GM11168 (cell line): ENCODE measurements at regions not wholly inside any gene's neighbourhood (a gene's known extent, or its start where the extent isn't known, plus 50 kb on each side); places are given as distances from the start of the nearest gene placed in this dataset.

Source experiments
- in situ Hi-C: fragments of 300-500 bp; cut with MboI; formaldehyde crosslinking; loops from one replicate; pipeline ENCODE4 v1.12.0; 2022; ENCODE audit warnings: low sequenced_read_pairs; ENCODE audit not compliant: unreplicated experiment

GRCh38 chr17:6005939-6006338 lies 64.2 kb upstream of the WSCD1 start:
- in situ Hi-C loops: no loop called here

- in situ Hi-C loops: no loop called here
Observed at GRCh38 chr17:6011206-6011605, 59.0 kb upstream of the WSCD1 start.

GRCh38 chr17:6018788-6019187 lies 51.4 kb upstream of the WSCD1 start:
- in situ Hi-C loops: no loop called here

GRCh38 chr17:6019959-6020358 lies 50.2 kb upstream of the WSCD1 start:
- in situ Hi-C loops: no loop called here

GRCh38 chr17:6020376-6021010 lies 49.7 kb upstream of the WSCD1 start:
- in situ Hi-C loops: no loop called here
